ENCODE measurements at regions not wholly inside any gene's neighbourhood (a gene's known extent, or its start where the extent isn't known, plus 50 kb on each side); places are given as distances from the start of the nearest gene placed in this dataset.

DNA sequence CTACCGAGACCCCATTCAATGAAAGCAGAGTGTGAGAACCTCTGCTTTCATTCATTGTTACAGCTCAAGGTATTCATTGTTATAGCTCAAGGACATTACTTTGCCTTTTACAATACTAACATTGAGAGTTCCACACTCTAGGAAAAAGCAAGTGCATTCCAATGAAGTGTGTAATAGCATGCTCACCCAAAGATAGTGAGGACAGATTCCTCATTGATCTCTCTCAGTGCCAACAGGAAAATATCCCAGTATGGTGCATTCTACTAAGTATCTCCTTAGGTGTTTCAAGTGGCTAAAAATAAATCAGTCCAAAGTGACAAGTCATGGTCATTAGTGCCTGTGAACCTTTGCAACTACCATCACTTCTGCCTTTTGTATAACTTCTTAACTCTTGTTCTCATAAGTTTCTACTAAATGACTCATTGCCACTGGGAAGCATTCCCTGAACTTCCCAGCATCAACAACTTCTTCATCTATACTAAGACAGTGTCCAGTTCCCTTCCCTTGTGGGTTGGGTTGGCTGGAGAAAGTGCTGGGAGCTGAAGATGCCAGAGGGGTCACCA lies 140.7 kb upstream of the STXBP5 start:
- no peak for DNase-seq (ENCODE audit: low spot score)
- TF ChIP-seq, protein P1, sequence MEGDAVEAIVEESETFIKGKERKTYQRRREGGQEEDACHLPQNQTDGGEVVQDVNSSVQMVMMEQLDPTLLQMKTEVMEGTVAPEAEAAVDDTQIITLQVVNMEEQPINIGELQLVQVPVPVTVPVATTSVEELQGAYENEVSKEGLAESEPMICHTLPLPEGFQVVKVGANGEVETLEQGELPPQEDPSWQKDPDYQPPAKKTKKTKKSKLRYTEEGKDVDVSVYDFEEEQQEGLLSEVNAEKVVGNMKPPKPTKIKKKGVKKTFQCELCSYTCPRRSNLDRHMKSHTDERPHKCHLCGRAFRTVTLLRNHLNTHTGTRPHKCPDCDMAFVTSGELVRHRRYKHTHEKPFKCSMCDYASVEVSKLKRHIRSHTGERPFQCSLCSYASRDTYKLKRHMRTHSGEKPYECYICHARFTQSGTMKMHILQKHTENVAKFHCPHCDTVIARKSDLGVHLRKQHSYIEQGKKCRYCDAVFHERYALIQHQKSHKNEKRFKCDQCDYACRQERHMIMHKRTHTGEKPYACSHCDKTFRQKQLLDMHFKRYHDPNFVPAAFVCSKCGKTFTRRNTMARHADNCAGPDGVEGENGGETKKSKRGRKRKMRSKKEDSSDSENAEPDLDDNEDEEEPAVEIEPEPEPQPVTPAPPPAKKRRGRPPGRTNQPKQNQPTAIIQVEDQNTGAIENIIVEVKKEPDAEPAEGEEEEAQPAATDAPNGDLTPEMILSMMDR (IDR thresholded peaks at IDR 0.05; ENCODE audit: extremely low read depth, insufficient read depth, missing control alignments): no peak

DNA sequence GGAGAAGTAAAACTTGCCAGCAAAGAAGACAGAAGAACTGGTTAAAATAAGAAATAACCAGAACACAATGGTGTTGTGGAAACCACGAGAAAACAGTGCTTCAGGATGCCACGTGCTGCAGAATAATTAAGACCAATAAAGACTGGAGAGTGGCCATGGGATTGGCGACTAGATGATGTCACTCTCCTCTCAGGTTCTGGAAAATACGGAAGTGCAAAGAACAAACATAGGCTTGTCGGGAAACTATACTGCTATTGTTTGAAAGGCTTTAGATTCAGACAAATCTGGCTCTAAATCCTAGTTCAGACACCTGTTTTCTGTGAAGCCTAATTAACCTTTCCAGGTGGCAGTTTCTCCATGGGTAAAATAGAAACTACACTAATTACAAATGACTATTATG lies 138.4 kb upstream of the STXBP5 start:
- in situ Hi-C loops (cut with MboI; ENCODE audit: low pct_unique_long_range_greater_than_20kb, low sequenced_read_pairs, unreplicated experiment): no loop called here
- TF ChIP-seq, protein P1 (IDR thresholded peaks at IDR 0.05; ENCODE audit: extremely low read depth, insufficient read depth, missing control alignments): no peak
- DNase-seq (ENCODE audit: low spot score): no peak

More for the DNA sequence above, 140.7 kb upstream of the STXBP5 start:
- in situ Hi-C loops (cut with MboI; ENCODE audit: low pct_unique_long_range_greater_than_20kb, low sequenced_read_pairs, unreplicated experiment): no loop called here

DNA sequence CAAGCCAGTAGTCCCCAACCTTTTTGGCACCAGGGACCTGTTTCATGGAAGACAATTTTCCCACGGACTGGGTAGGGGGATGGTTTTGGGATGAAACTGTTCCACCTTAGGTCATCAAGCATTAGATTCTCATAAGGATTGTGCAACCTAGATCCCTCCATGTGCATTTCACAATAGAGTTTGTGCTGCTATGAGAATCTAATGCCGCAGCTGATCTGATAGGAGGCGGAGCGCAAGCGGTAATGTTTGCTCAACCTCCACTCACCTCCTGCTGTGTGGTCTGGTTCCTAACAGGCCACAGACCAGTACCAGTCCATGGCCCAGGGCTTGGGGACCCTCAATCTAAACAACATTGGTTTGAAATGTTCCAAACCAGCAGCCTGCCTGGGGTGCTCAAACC lies 137.0 kb upstream of the STXBP5 start:
- DNase-seq (ENCODE audit: low spot score): no peak
- in situ Hi-C loops (cut with MboI; ENCODE audit: low pct_unique_long_range_greater_than_20kb, low sequenced_read_pairs, unreplicated experiment): no loop called here
- TF ChIP-seq, protein P1 (IDR thresholded peaks at IDR 0.05; ENCODE audit: extremely low read depth, insufficient read depth, missing control alignments): no peak

DNA sequence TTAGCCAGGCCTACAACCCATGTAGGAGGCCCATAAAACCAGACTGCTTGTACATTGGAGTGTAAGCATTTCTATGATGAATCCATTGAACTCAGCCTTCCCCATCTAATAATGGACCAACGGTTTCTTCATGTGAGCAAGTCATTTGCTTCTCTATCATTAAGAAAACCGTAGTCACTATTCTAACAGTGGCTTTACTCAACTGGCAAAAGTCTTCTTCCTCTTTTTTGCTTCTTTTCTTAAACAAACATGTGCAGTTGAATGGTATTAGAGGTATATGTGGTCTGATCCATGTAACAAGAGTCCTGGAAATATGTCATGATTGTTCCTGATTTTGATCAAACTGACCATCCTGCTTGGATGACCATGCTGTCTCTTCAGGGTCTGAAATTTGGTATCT lies 132.4 kb upstream of the STXBP5 start:
- TF ChIP-seq, protein P1 (IDR thresholded peaks at IDR 0.05; ENCODE audit: extremely low read depth, insufficient read depth, missing control alignments): no peak
- in situ Hi-C loops (cut with MboI; ENCODE audit: low pct_unique_long_range_greater_than_20kb, low sequenced_read_pairs, unreplicated experiment): no loop called here
- no peak for DNase-seq (ENCODE audit: low spot score)

DNA sequence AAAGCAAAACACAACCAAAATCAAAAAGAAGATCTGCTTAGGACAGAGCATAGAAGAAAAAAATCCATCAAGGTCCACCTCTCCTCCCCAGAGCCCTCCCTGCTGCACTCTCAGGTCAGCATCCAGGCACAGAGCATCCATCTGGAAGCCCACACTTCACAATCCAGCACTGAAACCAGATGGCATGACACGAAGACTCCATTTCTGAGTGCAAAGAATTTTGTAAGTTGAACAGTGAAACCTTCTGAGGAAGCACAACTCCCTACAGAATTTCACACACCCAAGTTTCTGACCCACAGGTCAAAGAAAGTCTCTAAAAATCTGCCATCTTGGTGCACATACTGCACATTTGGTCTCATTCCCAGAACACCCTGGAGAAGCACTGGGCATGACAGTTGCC lies 128.8 kb upstream of the STXBP5 start:
- TF ChIP-seq, protein P1 (IDR thresholded peaks at IDR 0.05; ENCODE audit: extremely low read depth, insufficient read depth, missing control alignments): no peak
- in situ Hi-C loops (cut with MboI; ENCODE audit: low pct_unique_long_range_greater_than_20kb, low sequenced_read_pairs, unreplicated experiment): no loop called here
- no peak for DNase-seq (ENCODE audit: low spot score)

DNA sequence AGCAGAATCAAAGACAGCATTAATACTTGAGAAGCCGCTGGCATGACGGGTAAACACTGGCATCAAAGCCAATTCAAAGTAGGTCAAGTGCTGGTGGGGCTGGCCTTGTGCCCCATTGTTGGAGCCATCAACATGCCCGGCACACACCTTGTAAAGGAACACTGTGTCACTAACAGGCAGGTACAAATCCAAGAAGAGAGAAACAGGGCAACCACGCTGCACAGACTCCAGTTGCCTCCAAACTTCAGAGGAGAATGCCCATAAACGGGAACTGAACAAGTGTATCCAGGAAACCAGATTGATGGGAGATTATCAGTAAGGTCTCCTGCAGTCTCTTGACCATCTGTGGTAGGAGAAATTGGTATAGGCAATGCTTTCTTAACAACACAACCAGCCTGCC lies 127.0 kb upstream of the STXBP5 start:
- in situ Hi-C loops (cut with MboI; ENCODE audit: low pct_unique_long_range_greater_than_20kb, low sequenced_read_pairs, unreplicated experiment): no loop called here
- DNase-seq (ENCODE audit: low spot score): no peak
- TF ChIP-seq, protein P1 (IDR thresholded peaks at IDR 0.05; ENCODE audit: extremely low read depth, insufficient read depth, missing control alignments): no peak

DNA sequence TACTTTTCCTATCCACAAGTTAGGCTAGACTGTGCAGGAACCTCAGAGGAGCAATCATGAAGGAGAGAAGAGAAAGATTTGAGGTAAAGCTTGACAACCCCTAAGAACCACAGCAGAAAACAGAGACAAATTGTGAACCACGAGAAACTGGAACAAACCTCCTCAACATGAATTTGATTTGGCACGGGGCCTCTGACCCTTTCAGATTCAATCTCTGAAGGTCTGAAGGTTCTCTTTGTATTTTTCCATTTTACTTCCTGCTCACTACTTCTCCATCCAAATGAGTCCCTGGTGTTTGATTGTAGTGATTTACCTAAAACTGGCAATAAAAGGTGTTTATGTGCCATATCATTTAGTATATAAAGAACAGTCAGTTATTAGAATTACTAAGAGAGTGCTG lies 126.1 kb upstream of the STXBP5 start:
- DNase-seq (ENCODE audit: low spot score): no peak
- TF ChIP-seq, protein P1 (IDR thresholded peaks at IDR 0.05; ENCODE audit: extremely low read depth, insufficient read depth, missing control alignments): no peak
- in situ Hi-C loops (cut with MboI; ENCODE audit: low pct_unique_long_range_greater_than_20kb, low sequenced_read_pairs, unreplicated experiment): no loop called here
